Body of pancreas (tissue), 4 donors: ENCODE measurements at regions not wholly inside any gene's neighbourhood (a gene's known extent, or its start where the extent isn't known, plus 50 kb on each side); places are given as distances from the start of the nearest gene placed in this dataset.

ENCODE experiments used
- ATAC-seq: fragments of 150-250 bp; one replicate; pipeline ENCODE4 v1.9.1; 2016
- DNase-seq, 4 donors: peaks; one replicate each; pipeline ENCODE4 v3.0.0-alpha.2; 2019
- H3K27ac ChIP-seq, 4 donors: fragments of 200-600 bp; sonication (generic); 1 replicate in 3 of 4; 2 replicates in 1 of 4; pipeline versions ENCODE4 v1.5.1 to v1.6.1; 2016 to 2019; ENCODE audit warnings: mild to moderate bottlenecking in 1 of 4, mixed read lengths in 1 of 4, moderate library complexity in 1 of 4
- H3K27me3 ChIP-seq, 2 donors: fragments of 200-600 bp; sonication (generic); one replicate each; pipeline ENCODE4 v1.6.0; 2016; ENCODE audit warnings: mild to moderate bottlenecking in 1 of 2
- H3K36me3 ChIP-seq, 2 donors: fragments of 200-600 bp; sonication (generic); replicated peaks in 1 of 2; 2 replicates each; pipeline ENCODE4 v1.5.1; 2016; ENCODE audit warnings: low read depth in 2 of 2; ENCODE audit not compliant: insufficient read depth in 1 of 2
- H3K4me1 ChIP-seq: fragments of 200-600 bp; sonication (generic); one replicate; pipeline ENCODE4 v1.6.0; 2016
- H3K4me3 ChIP-seq, 2 donors: fragments of 200-600 bp; sonication (generic); 1 replicate in 1 of 2; 2 replicates in 1 of 2; pipeline ENCODE4 v1.5.1; 2016 to 2019
- H3K9me3 ChIP-seq, 3 donors: fragments of 200-600 bp; sonication (generic); 1 replicate in 2 of 3; 2 replicates in 1 of 3; pipeline ENCODE4 v1.5.1; 2016
- CTCF ChIP-seq, 7 experiments: fragments of 450-650 bp in 4 of 7; fragments of 200-600 bp in 3 of 7; sonication (generic) in 3 of 7; IDR thresholded peaks; one replicate each; pipeline ENCODE4 v1.5.1; 2016 to 2019; ENCODE audit warnings: antibody characterized with exemption in 7 of 7
- POLR2A ChIP-seq, 3 donors: fragments of 450-650 bp; IDR thresholded peaks; one replicate each; pipeline ENCODE4 v1.6.1; 2016; ENCODE audit warnings: antibody characterized with exemption in 3 of 3, mild to moderate bottlenecking in 2 of 3
- WGBS, 2 donors: methylation state at CpG; one replicate each; pipeline ENCODE4 v1.1.5; 2017; 5-methylcytosine and 5-hydroxymethylcytosine counted together
- intact Hi-C: fragments of 100-400 bp; cut with DNase I; formaldehyde crosslinking; loops from one replicate; pipeline ENCODE4 v1.15.1; 2023

DNA sequence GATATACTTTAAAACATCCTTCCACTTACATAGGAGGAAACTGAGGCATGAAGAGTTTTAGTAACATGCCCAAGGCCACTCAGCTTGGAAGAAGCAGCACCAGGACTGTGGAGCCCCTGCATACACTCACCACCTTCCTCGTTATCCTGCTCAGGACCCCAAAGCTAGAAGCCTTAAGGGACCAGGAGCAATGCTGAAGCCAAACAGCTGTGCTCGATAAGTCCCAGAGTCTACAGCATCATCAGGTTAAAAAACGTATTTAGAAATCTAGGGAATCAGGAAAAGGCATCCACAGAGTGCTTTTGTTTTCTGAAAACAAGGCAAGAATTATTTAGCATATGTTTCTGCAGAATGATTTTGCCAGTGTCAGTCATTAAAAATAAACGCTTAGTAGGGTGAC is 301.7 kb upstream of the ESRRG start:
- 66 to 73% methylated on average over 4 of the region's 4 CpGs for WGBS, 2 donors

GRCh38 chr1:217021956-217022355 is 298.7 kb upstream of the ESRRG start:
- H3K27me3 ChIP-seq: no peaks in the 10 kb centered on the region
- no peaks in the 10 kb centered on the region for H3K9me3 ChIP-seq
- peaks cover 21% of the 10 kb centered on the region for H3K4me1 ChIP-seq
- TF ChIP-seq CTCF (IDR thresholded peaks at IDR 0.05): no peak
- TF ChIP-seq POLR2A (IDR thresholded peaks at IDR 0.05): no peak
- H3K36me3 ChIP-seq: no peaks in the 10 kb centered on the region
- no peak for ATAC-seq
- intact Hi-C loops: no loop called here
- no peak overlapping the region for H3K4me3 ChIP-seq
- no peak overlapping the region for H3K27ac ChIP-seq
- DNase-seq: no peak
- WGBS, 2 donors: 66 to 74% methylated on average over 2 of the region's 2 CpGs

More for the DNA sequence above, 301.7 kb upstream of the ESRRG start:
- Histone ChIP-seq H3K4me3 (no peak overlapping the region), H3K36me3 (no peaks in the 10 kb centered on the region), H3K27me3 (no peaks in the 10 kb centered on the region), H3K4me1 (peaks cover 34% of the 10 kb centered on the region), H3K27ac (no peak overlapping the region), H3K9me3 (no peaks in the 10 kb centered on the region)
- intact Hi-C loops: no loop called here
- DNase-seq (no peak), ATAC-seq (no peak)
- TF ChIP-seq POLR2A (IDR thresholded peaks at IDR 0.05) (no peak), CTCF (IDR thresholded peaks at IDR 0.05) (no peak)

- H3K27me3 ChIP-seq: no peaks in the 10 kb centered on the region
- no peaks in the 10 kb centered on the region for H3K9me3 ChIP-seq
- no peak for ATAC-seq
- H3K4me1 ChIP-seq: peaks cover 22% of the 10 kb centered on the region
- no peak for TF ChIP-seq POLR2A (IDR thresholded peaks at IDR 0.05)
- TF ChIP-seq CTCF (IDR thresholded peaks at IDR 0.05): no peak
- no peak overlapping the region for H3K27ac ChIP-seq
- DNase-seq: no peak
- no peak overlapping the region for H3K4me3 ChIP-seq
- intact Hi-C loops: no loop called here
- H3K36me3 ChIP-seq: no peaks in the 10 kb centered on the region
- WGBS, 2 donors: 43 to 48% methylated on average over 2 of the region's 2 CpGs
These were observed 298.2 kb upstream of the ESRRG start for GRCh38 chr1:217021400-217021799.

DNA sequence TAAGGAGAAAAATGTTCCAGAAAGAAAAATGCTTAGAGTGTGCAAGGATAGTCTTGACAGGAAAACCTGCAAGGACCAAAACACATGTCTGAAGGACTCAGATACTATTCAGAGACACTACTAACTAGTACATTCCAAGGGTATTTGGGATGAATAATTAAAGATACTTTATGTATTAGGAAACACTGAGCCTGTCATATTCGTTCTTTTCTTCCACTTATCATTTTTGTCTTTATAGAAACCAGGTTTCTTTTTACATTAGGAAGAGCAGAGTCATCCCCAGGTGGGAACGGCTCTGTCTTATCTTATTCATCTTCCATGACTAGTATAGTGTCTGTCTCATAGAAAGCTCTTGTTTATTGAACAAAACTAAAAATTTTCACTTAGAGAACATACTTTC is 296.2 kb upstream of the ESRRG start:
- DNase-seq (no peak), ATAC-seq (no peak)
- WGBS, 2 donors: 49 to 52% methylated on average over 2 of the region's 2 CpGs
- Histone ChIP-seq H3K9me3 (no peaks in the 10 kb centered on the region), H3K4me1 (peaks cover 15% of the 10 kb centered on the region), H3K36me3 (no peaks in the 10 kb centered on the region), H3K27me3 (no peaks in the 10 kb centered on the region), H3K27ac (no peak overlapping the region), H3K4me3 (no peak overlapping the region)
- intact Hi-C loops: no loop called here
- TF ChIP-seq POLR2A (IDR thresholded peaks at IDR 0.05): no peak
- TF ChIP-seq CTCF (IDR thresholded peaks at IDR 0.05): no peak

DNA sequence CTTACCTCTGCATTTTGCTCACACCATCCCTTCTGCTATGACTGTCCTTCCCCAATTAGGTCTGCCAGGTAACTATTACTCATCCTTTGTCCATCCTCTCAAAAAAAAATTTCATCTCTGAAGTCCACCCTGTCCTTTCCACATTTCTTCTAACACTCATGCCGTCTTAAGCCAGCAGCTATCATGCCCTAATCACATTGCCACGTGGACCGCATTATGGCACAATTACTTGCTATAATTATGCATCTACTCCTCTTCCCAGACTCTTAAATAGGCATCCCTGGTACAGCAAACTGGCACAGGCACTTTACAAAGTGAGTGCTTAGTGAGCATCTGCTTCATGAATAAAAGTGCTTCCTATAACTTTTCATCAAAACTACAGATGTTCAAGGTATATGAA is 295.4 kb upstream of the ESRRG start:
- Histone ChIP-seq H3K4me3 (no peak overlapping the region), H3K4me1 (peaks cover 15% of the 10 kb centered on the region), H3K9me3 (no peaks in the 10 kb centered on the region), H3K36me3 (no peaks in the 10 kb centered on the region), H3K27ac (no peak overlapping the region), H3K27me3 (no peaks in the 10 kb centered on the region)
- intact Hi-C loops: no loop called here
- DNase-seq (no peak), ATAC-seq (no peak)
- no peak for TF ChIP-seq CTCF (IDR thresholded peaks at IDR 0.05)
- no peak for TF ChIP-seq POLR2A (IDR thresholded peaks at IDR 0.05)
- WGBS, 2 donors: 62 to 70% methylated on average over 3 of the region's 3 CpGs
